Adrenal gland (tissue), 5 donors: ENCODE measurements at regions not wholly inside any gene's neighbourhood (a gene's known extent, or its start where the extent isn't known, plus 50 kb on each side); places are given as distances from the start of the nearest gene placed in this dataset.

ENCODE experiments used
- CTCF ChIP-seq, 6 experiments: fragments of 450-650 bp in 4 of 6; fragments of 200-600 bp in 2 of 6; sonication (generic) in 1 of 6; IDR thresholded peaks; 1 replicate in 5 of 6; 2 replicates in 1 of 6; pipeline versions ENCODE4 v1.5.1 to v1.8.0; 2016 to 2021; ENCODE audit warnings: antibody characterized with exemption in 6 of 6, mild to moderate bottlenecking in 2 of 6, moderate library complexity in 1 of 6
- POLR2A ChIP-seq, 2 donors: fragments of 450-650 bp; IDR thresholded peaks; one replicate each; pipeline ENCODE4 v1.6.1; 2017; ENCODE audit warnings: antibody characterized with exemption in 2 of 2, mild to moderate bottlenecking in 2 of 2, moderate library complexity in 1 of 2
- donor health status: DM: no; HTN: no; CAD: no.

GRCh38 chr12:115413626-115414025 lies 729.7 kb upstream of the TBX3 start:
- TF ChIP-seq CTCF (IDR thresholded peaks at IDR 0.05) (no peak), POLR2A (IDR thresholded peaks at IDR 0.05) (no peak)
